ENCODE measurements at regions not wholly inside any gene's neighbourhood (a gene's known extent, or its start where the extent isn't known, plus 50 kb on each side); places are given as distances from the start of the nearest gene placed in this dataset.

- no peak for DNase-seq (ENCODE audit: low spot score)
These were observed 134.1 kb upstream of the TCERG1L start for GRCh38 chr10:131445623-131446022.

GRCh38 chr10:131446171-131446570, 134.7 kb upstream of the TCERG1L start:
- DNase-seq (ENCODE audit: low spot score): no peak

GRCh38 chr10:131448171-131448570, 136.7 kb upstream of the TCERG1L start:
- DNase-seq (ENCODE audit: low spot score): no peak

- no peak for DNase-seq (ENCODE audit: low spot score)
These were observed 137.4 kb upstream of the TCERG1L start for GRCh38 chr10:131448883-131449282.

- no peak for DNase-seq (ENCODE audit: low spot score)
These were observed 138.8 kb upstream of the TCERG1L start for GRCh38 chr10:131450216-131450765.

GRCh38 chr10:131451407-131452015, 140.0 kb upstream of the TCERG1L start:
- no peak for DNase-seq (ENCODE audit: low spot score)

- peak; percentile 84 for DNase-seq (ENCODE audit: low spot score)
These were observed 141.6 kb upstream of the TCERG1L start for GRCh38 chr10:131452926-131453720.

GRCh38 chr10:131453721-131454634, 142.5 kb upstream of the TCERG1L start:
- DNase-seq (ENCODE audit: low spot score): peak; percentile 85

- DNase-seq (ENCODE audit: low spot score): no peak
These were observed 144.9 kb upstream of the TCERG1L start for GRCh38 chr10:131456411-131456810.

- no peak for DNase-seq (ENCODE audit: low spot score)
These were observed 149.6 kb upstream of the TCERG1L start for GRCh38 chr10:131461093-131461492.

- no peak for DNase-seq (ENCODE audit: low spot score)
These were observed 153.3 kb upstream of the TCERG1L start for GRCh38 chr10:131464789-131465188.

- DNase-seq (ENCODE audit: low spot score): no peak
These were observed 158.0 kb upstream of the TCERG1L start for GRCh38 chr10:131469551-131469950.

- DNase-seq (ENCODE audit: low spot score): no peak
These were observed 162.1 kb upstream of the TCERG1L start for GRCh38 chr10:131473645-131474044.

GRCh38 chr10:131474416-131474815, 162.9 kb upstream of the TCERG1L start:
- DNase-seq (ENCODE audit: low spot score): no peak

GRCh38 chr10:131475043-131475442, 163.5 kb upstream of the TCERG1L start:
- DNase-seq (ENCODE audit: low spot score): no peak

- no peak for DNase-seq (ENCODE audit: low spot score)
These were observed 164.3 kb upstream of the TCERG1L start for GRCh38 chr10:131475803-131476202.

GRCh38 chr10:131477457-131478121, 166.1 kb upstream of the TCERG1L start:
- no peak for DNase-seq (ENCODE audit: low spot score)

- no peak for DNase-seq (ENCODE audit: low spot score)
These were observed 167.0 kb upstream of the TCERG1L start for GRCh38 chr10:131478377-131478989.

- no peak for DNase-seq (ENCODE audit: low spot score)
These were observed 168.5 kb upstream of the TCERG1L start for GRCh38 chr10:131480066-131480465.

- no peak for DNase-seq (ENCODE audit: low spot score)
These were observed 169.3 kb upstream of the TCERG1L start for GRCh38 chr10:131480861-131481260.

GRCh38 chr10:131485732-131486131, 174.2 kb upstream of the TCERG1L start:
- no peak for DNase-seq (ENCODE audit: low spot score)

All from iPS-NIHi11 (cell line).